ENCODE measurements at regions not wholly inside any gene's neighbourhood (a gene's known extent, or its start where the extent isn't known, plus 50 kb on each side); places are given as distances from the start of the nearest gene placed in this dataset.

- TF ChIP-seq CTCF (IDR thresholded peaks at IDR 0.05; ENCODE audit: low read depth, low read length, missing control alignments): no peak
- H3K4me3 ChIP-seq (ENCODE audit: low read depth, low read length): no peak overlapping the region
- no peak for DNase-seq (ENCODE audit: low read depth)
These were observed 524.1 kb upstream of the CAMK1G start for GRCh38 chr1:209059376-209059775.

GRCh38 chr1:209059981-209060380, 523.5 kb upstream of the CAMK1G start:
- no peak overlapping the region for H3K4me3 ChIP-seq (ENCODE audit: low read depth, low read length)
- no peak for TF ChIP-seq CTCF (IDR thresholded peaks at IDR 0.05; ENCODE audit: low read depth, low read length, missing control alignments)
- no peak for DNase-seq (ENCODE audit: low read depth)

GRCh38 chr1:209062081-209062620, 521.4 kb upstream of the CAMK1G start:
- no peak overlapping the region for H3K4me3 ChIP-seq (ENCODE audit: low read depth, low read length)
- DNase-seq (ENCODE audit: low read depth): no peak
- no peak for TF ChIP-seq CTCF (IDR thresholded peaks at IDR 0.05; ENCODE audit: low read depth, low read length, missing control alignments)

- H3K4me3 ChIP-seq (ENCODE audit: low read depth, low read length): no peak overlapping the region; the same call in 1 of the 2 replicates
- DNase-seq (ENCODE audit: low read depth): no peak
- no peak for TF ChIP-seq CTCF (IDR thresholded peaks at IDR 0.05; ENCODE audit: low read depth, low read length, missing control alignments)
These were observed 520.7 kb upstream of the CAMK1G start for GRCh38 chr1:209062863-209063262.

GRCh38 chr1:209063767-209064659, 519.5 kb upstream of the CAMK1G start:
- DNase-seq (ENCODE audit: low read depth): no peak
- no peak for TF ChIP-seq CTCF (IDR thresholded peaks at IDR 0.05; ENCODE audit: low read depth, low read length, missing control alignments)
- H3K4me3 ChIP-seq (ENCODE audit: low read depth, low read length): no peak overlapping the region

- TF ChIP-seq CTCF (IDR thresholded peaks at IDR 0.05; ENCODE audit: low read depth, low read length, missing control alignments): no peak
- H3K4me3 ChIP-seq (ENCODE audit: low read depth, low read length): no peak overlapping the region
- DNase-seq (ENCODE audit: low read depth): no peak
These were observed 518.4 kb upstream of the CAMK1G start for GRCh38 chr1:209064850-209065706.
